Astrocyte of the cerebellum (primary cell): ENCODE measurements at regions not wholly inside any gene's neighbourhood (a gene's known extent, or its start where the extent isn't known, plus 50 kb on each side); places are given as distances from the start of the nearest gene placed in this dataset.

Source experiments
- DNase-seq: peaks from one replicate; pipeline ENCODE4 v3.0.0-alpha.2; 2011; ENCODE audit warnings: low read depth
- H3K4me3 ChIP-seq: 2 replicates; pipeline ENCODE4 v1.5.1; 2011; ENCODE audit warnings: mild to moderate bottlenecking, low read depth, low read length, moderate library complexity
- in situ Hi-C: cut with HindIII; loops from 2 replicates; pipeline ENCODE4 v1.10.0; 2017; ENCODE audit warnings: low sequenced_read_pairs
- TF ChIP-seq, protein P1 (sequence below): IDR thresholded peaks from 2 replicates; pipeline ENCODE4 v1.5.1; 2012; ENCODE audit warnings: low read length, low read depth, moderate library complexity, mild to moderate bottlenecking; ENCODE audit errors: missing control alignments

DNA sequence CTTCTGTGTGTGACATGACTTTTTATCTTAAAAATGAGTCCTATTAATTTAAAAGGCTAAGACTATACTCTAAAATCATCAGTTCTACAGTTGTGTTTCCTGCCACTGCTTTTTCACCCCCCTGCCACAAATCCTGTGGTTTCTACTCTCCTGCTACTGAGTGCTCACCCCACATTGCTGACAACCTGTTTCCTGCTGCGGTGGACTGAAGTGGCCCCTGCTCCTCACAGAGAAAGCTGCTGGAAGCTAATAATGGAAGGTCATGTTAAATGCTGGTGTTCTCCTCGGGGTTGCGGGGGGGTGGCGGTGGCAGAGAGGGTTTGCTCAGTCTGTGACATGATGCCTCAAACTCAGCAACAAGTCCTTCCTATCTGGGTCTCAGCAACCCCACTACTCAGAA lies 113.2 kb upstream of the INHBA start:
- no peak overlapping the region for H3K4me3 ChIP-seq
- in situ Hi-C loops: no loop called here
- DNase-seq: no peak
- TF ChIP-seq, protein P1, sequence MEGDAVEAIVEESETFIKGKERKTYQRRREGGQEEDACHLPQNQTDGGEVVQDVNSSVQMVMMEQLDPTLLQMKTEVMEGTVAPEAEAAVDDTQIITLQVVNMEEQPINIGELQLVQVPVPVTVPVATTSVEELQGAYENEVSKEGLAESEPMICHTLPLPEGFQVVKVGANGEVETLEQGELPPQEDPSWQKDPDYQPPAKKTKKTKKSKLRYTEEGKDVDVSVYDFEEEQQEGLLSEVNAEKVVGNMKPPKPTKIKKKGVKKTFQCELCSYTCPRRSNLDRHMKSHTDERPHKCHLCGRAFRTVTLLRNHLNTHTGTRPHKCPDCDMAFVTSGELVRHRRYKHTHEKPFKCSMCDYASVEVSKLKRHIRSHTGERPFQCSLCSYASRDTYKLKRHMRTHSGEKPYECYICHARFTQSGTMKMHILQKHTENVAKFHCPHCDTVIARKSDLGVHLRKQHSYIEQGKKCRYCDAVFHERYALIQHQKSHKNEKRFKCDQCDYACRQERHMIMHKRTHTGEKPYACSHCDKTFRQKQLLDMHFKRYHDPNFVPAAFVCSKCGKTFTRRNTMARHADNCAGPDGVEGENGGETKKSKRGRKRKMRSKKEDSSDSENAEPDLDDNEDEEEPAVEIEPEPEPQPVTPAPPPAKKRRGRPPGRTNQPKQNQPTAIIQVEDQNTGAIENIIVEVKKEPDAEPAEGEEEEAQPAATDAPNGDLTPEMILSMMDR: no peak

DNA sequence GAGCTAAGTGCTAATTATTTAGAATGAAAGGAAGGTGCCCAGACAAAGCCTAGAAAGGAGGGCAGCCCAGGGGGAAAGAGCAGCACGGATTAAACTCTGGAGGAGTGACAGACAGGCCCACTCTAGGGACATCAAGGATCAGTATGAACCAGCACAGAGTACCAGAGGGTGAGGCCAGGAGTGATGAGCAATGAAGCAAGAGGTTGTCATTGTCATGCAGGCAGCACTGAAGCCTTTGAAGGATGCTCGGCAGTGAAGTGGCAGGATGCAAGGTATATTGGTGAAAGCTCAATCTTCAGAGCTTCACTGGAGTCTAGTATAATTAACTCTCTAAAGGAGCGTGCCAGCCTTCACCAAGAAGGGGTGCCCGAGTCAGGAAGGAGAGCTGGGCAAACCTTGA lies 112.0 kb upstream of the INHBA start:
- in situ Hi-C loops: no loop called here
- no peak overlapping the region for H3K4me3 ChIP-seq
- TF ChIP-seq, protein P1: no peak
- no peak for DNase-seq

DNA sequence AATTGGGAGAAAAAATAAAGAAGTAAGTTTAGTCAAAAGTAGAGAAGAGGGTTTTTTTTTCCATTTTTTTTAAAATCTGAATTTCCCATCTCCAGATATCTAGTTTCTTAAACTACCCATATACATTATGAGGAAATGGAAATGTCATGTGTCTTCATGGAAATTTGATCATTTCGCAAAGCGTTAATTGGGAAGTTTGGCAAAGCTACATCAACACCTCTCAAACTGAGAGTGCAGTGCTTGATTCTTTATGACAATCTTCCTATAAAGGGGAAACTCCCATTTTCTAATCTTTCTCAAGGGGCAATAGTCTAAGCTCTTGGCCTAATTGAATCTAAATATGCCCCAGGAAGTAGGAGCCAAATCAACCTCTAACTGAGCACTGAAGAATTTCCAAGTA lies 110.4 kb upstream of the INHBA start:
- TF ChIP-seq, protein P1: no peak
- no peak for DNase-seq
- no peak overlapping the region for H3K4me3 ChIP-seq
- in situ Hi-C loops: no loop called here

DNA sequence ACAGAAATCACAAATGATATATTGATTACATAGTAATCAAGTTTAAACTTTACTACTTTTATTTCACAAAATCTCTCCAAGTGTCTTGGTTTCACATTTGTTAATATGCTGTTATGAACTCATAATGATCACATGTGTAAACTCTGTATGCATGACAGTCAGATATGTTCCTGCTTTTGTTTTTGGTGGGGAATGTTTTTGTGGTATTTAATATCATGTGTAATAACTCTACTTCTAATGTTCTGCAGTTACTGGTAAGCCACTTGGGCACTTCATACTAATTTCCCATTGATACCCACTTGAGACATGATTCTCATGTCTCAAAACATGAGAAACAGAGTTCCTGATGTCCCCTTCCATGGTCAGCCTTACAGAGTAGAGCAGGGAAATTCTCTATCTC lies 109.1 kb upstream of the INHBA start:
- H3K4me3 ChIP-seq: no peak overlapping the region
- in situ Hi-C loops: no loop called here
- no peak for DNase-seq
- TF ChIP-seq, protein P1: no peak

DNA sequence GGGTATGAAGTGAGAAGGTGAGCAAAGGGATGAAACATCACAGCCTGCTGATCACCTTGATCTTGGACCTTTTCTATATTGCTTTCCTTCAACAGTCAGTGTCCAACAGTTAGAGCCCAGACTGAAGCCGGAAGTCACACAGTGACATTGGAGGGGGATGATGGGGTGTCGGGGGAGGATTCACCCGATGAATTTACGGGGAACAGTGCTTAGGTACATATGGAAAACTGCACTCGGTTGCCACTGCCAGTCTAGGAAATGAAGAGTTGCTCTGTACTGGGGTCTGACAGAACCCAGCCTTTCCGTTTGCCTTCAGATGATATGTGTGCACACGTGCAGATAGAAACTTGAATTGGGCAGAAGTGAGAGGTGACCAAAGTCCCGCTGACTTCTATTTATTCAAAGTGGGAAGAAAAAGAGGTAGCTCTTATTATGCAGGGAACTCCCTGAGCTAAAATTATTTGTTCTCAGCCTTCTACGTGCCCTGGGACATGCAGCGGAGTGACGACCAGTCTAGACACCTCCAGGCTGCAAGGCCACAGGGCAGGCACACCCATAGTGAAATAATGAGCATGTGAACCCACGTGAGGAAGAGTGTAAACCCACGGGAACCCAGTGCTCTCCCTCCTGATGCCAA lies 107.2 kb upstream of the INHBA start:
- no peak overlapping the region for H3K4me3 ChIP-seq
- TF ChIP-seq, protein P1: no peak
- DNase-seq: no peak
- in situ Hi-C loops: no loop called here

DNA sequence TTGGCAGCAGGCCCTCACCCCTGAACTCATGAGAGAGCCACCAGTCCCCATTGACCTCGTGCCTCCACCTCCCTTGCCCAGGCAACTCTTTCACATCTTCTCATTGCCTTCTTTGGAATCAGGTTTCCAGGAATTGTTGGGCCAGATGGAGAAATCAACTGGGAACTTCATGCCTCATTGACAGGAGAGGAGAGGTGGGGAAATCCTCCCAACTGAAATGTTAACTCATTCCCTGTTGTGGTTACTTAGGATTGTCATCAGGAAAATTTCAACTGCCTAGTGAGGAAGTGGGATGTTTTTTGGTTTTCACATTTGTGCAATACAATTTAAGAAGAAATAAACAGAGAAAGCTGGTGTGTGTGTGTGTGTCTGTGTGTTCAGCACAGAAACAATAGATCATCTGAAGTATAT lies 106.6 kb upstream of the INHBA start:
- DNase-seq: no peak
- TF ChIP-seq, protein P1: no peak
- no peak overlapping the region for H3K4me3 ChIP-seq
- in situ Hi-C loops: no loop called here
